ENCODE measurements at regions not wholly inside any gene's neighbourhood (a gene's known extent, or its start where the extent isn't known, plus 50 kb on each side); places are given as distances from the start of the nearest gene placed in this dataset.
"Not testable (repeated sequence)": the region's sequence is repeated elsewhere in the genome, so short reads cannot be mapped to it uniquely, and the experiment has no call there.

DNA sequence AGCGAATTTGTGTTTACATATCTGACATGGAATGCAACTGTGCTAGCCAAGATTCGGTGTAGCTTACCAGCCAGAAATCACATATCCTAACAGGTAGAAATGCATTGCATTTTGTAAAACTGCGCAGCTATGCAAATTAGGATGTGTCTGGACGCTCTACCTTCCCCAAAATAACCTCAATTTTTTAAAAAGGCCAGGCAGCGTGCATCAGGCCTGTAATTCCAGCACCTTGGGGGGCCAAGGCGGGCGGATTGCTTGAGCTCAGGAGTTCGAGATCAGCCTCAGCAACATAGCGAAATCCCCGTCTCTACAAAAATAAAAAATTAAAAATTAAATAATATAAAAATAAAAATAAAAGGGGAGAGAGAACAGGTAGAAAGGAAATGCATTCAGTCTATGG lies 305.0 kb downstream of the TYW1 start:
- DNase-seq, result no peak

DNA sequence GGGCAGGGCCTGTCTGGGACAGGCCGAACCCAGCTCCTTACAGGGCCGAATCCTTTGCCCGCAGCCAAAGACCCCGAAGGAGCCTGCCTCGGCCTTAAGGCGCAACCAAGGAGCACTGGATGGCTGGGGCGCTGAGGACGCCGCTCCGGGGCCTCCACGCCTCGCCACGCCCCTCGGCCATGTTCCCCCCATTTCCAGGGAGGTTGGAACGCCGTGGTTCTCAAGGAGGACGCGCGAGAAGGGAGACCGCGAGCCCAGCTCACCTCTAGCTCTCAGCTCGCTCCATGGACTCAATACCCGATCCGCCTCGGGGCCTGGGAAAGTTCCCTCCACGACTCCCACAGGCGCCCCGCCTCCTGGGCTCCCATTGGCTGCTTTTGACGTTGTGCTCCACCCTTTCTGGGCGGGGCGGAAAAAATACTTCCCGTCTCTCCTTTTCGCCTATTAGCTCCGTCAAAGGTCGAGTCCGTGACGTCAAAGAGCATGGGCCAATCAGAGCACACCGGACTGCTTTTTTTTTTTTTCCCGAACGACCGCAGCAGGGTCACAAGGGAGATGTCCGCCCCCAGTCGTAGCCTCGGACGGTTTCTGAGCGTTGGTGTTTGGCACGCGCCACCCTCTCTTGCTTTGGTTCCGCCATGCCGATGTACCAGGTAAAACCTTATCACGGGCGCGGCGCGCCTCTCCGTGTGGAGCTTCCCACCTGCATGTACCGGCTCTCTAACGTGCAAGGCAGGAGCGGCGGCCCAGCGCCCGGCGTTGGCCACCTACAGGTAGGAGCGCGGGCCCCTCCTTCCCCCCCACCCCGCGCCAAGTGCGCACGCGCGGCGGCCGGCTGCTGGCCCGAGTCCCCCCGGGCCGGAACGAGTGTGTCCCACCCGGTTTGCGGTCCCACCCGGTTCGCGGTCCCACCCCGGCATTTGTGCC lies 305.7 kb downstream of the TYW1 start:
- peak; percentile 99 for DNase-seq

DNA sequence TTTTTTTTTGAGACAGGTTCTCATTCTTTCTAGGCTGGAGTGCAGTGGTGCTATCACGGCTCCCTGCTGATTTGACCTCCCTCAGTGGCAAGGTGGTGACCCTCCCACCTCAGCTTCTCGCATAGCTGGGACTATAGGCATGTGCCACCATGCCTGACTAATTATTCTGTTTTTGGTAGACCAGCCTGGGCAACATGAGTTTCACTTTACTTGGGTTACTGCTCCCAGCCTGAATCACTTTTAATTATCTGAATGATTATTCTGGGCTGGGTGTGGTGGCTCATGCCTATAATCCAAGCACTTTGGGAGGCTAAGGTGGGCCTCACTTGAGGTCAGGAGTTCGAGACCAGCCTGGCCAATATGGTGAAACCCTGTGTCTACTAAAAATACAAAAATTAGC lies 308.2 kb downstream of the TYW1 start:
- not testable (repeated sequence) for DNase-seq

DNA sequence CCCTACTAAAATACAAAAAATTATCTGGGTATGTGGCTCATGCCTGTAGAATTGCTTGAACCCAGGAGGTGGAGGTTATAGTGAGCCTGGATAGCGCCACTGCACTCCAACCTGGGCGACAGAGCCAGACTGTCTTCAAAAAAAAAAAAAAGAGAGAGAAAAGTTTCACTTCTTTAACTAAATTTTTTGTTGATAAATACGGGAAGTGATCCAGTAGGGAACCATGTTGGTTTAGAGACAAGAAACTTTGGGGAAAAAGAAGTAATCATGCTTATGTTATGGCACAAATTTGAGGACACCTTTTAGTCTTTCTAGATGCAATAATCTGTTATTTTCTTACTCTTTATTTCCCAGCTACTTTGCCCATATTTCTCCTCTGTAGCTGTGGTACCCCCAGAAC lies 309.7 kb downstream of the TYW1 start:
- no peak for DNase-seq

DNA sequence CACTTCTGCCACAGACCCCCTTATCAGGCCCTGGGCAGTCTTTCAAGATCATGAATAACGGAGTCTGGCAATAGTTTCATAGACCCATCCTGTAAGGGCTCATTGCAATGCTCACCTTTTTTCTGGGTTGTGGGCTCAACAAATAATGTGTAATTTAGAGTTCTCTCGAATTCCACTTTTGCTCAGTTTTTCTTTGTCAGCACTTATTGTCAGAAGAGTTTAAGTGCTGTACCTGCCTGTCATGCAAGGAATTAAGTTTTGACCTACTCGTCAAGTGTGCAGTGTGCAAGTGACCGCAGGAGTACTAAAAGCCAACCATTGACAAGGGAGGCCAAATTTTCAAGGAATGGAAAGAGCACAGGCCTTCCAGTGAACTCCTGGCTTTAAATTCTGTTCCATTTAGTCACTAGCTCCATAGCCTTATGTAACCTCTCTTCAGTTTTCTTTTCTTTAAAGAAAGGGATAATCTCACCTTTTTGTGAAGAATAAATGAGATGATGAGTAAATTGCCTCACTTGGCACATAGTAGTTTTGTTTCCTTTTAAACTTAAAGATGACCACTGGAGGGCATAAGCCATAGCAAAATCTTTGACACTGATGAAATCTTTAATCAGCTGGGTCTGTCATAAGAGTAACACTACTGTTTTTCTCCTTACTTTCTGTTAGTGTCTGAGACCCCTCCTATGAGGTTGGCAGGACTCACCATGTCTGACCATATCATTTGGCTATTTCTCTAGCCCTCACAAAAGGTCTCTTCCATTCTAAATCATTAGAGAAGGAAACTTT lies 313.3 kb downstream of the TYW1 start:
- DNase-seq, result no peak

DNA sequence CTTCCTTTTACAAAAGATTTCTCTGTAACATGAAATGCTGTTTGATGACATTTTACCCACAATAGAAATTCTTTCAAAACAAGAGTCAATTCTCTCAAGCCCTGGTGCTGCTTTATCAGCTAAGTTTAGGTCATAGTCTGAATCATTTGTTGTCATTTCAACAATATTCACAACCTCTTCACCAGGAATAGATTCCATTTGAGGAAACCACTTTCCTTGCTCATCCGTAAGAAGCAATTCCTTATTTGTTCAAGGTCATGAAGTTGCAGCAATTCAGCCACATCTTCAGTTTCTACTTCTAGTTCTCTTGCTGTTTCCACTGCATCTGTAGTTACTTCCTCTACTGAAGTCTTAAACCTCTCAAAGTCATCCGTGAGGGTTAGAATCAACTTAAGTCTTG lies 315.3 kb downstream of the TYW1 start:
- no peak for DNase-seq

DNA sequence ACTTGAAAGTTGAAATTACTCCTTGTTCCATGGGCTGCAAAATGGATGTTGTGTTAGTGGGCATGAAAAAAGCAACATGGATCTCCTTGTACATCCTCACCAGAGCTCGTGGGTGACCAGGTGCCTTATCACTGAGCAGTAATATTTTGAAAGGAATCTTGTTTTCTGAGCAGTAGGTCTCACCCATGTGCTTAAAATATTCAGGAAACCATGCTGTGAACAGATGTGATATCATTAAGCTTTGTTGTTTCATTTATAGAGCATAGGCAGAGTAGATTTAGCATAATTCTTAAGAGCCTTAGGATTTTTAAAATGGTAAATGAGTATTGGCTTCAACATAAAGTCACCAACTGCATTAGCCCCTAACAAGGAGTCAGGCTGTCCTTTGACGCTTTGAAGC lies 316.6 kb downstream of the TYW1 start:
- DNase-seq, result no peak

DNA sequence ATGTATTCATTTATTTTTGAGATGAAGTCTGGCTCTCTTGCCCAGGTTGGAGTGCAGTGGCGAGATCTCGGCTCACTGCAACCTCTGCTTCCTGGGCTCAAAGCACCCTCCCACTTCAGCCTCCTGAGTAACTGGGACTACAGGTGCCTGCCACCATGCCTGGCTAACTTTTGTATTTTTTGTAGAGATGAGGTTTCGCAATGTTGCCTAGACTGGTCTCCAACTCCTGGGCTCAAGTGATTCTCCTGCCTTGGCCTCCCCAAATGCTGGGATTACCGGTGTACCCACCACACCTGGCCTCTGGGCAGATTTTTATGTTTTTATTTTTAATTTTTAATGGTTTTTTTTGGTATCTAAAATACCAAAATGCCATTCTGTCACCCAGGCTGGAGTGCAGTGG lies 320.3 kb downstream of the TYW1 start:
- not testable (repeated sequence) for DNase-seq

DNA sequence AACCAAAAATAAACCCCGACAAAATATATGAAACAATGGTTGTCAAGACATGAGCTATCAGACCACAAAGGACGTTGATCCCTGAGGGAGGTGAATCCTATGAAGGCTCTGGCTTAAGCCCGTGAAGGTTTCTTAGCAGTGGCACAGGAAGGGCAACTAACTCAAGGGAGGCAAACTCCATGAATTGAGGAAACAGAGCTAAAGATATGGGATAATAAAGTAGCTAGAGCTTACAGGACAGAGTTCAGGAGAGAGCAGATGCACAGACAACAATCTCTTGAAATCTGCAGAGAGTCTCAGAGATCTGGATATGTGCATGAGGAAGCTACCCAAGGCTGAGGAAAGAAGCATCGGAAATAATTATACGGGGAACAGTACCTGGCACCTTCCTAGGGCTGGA lies 331.6 kb downstream of the TYW1 start:
- DNase-seq, result not testable (repeated sequence)

DNA sequence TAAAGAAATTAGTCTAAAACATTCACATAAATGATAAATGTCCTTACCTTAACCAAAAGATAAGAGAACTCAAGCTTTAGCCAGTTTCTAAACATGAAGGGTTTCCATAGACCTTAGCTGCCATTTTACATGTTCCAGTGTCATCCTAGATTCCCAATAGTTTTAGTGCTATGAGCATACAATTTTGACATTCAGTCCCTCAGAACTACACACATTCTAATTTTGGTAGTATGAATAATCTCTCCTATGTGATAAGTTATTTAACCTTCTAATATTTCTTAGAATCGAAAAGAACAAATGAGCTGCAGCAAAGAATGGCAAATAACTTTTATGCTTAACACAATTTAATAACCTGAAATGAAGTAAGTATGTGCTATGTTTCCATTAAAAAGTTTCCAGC lies 338.5 kb downstream of the TYW1 start:
- not testable (repeated sequence) for DNase-seq

DNA sequence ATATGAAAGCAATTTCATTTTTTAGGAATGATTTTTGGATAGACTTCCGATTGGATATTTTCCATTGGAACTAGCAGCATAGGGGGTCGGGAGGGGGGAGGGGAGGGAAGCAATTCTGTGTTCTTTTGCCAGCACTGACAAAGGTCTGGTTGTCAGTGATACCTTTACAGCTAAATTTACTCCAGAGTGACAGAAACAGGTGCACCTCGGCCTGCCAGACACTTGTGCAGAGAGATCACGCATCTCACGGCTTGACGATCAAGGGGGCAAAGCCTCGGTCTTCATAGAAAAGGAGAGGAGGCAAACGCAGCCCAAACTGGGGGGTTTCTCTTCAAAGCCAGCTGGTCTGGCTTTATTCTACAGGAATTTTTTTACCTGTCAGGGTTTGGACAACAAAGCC lies 339.0 kb downstream of the TYW1 start:
- not testable (repeated sequence) for DNase-seq

DNA sequence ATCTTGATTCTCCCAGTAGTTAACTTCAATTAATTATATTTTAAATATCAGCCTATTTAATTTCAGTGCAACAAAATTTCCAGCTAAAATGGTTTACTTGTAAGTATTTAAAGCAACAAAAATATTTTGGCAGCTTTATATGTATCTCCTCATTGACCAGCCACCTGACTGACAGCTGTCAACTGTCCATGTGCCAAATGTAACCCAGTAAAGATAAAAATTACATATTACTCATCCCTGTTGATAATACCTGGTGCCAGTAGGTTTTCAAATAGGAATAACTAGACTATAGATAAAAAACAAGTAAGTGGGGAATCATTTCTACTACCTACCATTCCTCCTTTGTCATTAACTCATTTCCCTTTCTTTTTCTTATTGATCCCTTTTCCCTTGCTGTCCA lies 341.9 kb downstream of the TYW1 start:
- not testable (repeated sequence) for DNase-seq

DNA sequence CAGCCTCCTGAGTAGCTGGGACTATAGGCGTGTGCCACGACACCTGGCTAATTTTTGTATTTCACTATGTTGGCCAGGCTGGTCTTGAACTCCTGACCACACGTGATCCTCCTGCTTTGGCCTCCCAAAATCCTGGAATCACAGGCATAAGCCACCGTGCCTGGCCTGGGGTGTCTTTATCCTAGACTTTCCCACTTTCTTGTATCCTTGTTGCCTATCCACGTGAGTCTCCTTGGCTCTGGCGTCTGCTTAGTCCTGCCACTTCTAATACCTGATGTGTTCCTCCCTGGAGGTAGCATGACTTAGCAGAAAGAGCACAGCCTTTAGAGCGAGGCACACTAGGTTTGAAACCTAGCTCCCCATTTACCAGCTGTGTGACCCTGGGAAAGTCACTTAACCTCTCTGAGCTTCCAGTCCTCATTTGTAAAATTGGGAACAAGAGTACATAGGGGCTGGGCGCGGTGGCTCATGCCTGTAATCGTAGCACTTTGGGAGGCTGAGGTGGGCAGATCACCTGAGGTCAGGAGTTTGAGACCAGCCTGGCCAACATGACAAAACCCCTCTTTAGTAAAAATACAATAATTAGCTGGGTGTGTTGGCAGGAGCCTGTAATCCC lies 344.6 kb downstream of the TYW1 start:
- no peak for DNase-seq

DNA sequence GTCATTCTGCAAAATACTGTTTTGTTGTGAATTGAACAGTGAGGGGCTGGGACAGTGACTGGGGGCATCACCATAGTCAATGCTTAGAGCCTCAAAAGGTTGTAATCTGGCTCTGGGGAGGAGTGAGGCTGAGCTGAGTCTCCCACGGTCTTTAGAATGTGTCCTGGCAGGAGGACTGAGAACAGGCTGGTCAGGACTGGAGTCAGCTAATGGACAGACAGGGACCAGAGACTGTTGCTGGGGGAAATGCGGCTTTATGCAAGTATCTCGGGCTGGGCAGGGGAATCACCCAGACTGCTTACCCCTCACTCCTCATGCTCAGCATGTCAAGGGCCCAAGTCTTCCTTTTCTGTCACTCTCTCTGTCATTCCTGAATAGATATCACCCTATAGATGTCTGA lies 346.5 kb downstream of the TYW1 start:
- DNase-seq, result no peak

DNA sequence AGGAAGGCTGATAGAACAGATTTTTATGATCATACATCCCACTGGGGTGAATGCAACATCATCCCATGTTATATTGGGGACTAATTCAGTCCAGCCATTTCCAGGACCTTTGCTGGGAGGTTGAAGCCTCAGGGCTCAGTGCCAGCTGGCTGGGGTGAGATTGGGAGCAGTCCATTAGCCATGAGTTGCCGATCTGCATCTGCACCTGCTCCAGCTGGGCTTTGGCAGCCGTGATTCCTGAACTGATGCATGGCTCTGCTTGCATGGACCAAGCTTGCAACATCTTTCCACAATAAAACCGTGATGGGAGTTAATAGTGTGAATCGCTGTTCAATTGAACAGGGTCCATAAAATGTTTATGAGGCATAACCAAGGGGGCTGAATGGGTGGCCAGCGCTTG lies 346.9 kb downstream of the TYW1 start:
- DNase-seq, result no peak

DNA sequence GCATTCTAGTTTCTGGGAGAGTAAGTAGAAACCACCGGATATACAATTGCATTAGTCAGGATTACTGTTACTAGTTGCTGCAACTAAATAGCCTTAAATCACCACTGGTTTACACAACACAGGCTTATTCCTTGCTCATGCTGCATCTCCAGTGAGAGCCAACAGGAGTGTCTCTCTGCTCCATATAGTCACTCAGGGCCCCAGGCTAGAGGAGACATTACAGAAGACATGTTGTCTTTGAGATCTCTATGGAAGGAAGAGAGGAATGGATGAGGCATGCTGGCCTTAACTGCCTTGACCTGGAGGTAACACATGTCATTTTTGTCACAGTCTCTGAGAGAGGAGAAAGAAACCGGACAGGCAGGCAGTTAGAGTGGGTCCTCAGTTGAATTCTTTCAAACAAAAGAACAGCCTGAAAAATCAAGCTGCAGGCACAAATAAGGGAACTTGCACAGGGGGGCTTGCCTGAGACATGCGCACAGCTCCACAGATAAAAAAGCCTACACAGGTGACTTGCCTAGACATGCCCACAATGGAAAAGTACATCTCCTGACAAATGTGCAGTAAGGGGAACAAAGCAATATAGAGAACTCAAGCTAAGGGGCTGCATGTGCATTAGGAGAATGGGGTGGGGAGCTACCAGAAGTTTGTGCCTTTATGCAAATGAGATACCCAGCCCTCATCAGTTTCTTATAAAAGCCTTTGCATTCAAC lies 348.0 kb downstream of the TYW1 start:
- no peak for DNase-seq

DNA sequence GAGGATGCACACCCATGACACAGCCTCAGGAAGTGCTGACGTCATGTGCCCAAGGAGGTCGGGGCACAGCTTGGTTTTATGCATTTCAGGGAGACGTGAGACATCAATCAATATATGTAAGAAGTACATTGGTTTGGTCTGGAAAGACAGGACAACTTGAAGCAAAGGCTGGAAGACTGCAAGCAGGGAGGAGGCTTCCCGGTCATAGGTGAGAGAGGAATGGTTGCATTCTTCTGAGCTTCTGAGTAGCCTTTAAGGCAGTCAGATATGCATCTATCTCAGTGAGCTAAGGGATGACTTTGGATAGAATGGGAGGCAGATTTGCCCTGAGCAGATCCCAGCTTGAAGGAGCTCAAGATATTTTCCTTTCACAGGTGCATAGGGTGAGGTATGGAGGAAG lies 349.5 kb downstream of the TYW1 start:
- no peak for DNase-seq

DNA sequence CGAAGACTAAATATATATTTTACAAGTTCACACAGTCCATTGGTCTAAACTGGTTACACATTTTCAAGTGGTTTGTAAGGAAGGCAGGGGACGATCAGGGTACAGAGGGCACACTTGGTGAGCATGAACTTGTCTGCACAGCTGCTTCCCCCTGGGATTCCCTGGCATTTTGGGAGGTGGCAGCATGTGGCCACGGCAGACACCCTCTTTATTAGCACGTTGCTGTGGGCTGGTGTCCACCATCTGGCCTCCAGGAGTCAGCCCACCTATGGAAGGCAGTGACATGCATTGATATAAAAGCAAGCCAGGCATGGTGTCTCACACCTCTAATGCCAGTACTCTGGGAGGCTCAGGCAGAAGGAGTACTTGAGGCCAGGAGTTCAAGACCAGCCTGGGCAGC lies 350.2 kb downstream of the TYW1 start:
- no peak for DNase-seq

DNA sequence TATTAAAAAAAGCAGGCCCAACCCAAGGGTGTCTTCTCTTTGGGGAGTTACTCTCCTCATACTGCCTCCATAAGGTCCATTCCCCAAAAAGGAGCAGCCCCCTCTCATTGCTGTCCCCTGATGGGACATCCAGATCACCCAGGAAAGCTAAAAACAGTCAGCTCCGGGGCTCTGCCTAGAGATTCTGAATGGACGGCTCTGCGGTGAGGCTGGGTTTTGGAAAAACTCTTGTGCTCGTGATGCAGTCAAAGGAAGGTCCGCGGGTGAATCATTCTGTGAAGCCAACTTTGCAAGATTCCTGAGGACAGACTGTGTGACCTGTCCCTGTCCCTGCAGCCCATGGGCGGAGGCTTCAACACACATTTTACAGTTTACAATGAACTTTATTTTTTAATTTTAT lies 351.5 kb downstream of the TYW1 start:
- DNase-seq, result no peak

DNA sequence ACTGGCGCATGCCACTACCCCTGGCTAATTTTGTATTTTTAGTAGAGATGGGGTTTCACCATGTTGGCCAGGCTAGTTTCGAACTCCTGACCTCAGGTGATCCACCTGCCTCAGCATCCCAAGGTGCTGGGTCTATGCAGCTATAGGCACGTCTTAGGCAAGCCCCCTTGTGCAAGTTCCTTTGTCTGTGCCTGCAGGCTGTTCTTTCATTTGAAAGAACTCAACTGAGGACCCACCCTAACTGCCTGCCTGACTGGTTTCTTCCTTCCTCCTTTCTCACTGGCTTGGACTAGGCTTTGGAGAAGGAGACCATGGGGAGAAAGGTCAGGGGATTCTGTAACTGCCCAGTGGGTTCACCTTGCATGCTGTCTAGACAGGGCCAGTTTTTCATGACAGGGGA lies 361.0 kb downstream of the TYW1 start:
- not testable (repeated sequence) for DNase-seq

DNA sequence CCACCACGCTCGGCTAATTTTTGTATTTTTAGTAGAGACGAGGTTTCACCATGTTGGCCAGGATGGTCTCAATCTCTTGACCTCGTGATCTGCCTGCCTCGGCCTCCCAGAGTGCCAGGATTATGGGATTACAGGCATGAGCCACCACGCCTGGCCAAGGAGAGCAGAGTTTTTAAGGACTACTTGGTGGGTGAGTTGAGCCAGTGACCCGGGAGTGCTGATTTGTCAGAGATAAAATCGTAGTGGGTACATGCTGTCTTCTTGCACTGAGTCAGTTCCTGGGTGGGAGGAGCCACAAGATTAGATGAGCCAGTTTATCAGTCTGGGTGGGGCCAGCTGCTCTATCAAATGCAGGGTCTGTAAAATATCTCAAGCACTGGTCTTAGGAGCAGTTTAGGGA lies 361.7 kb downstream of the TYW1 start:
- not testable (repeated sequence) for DNase-seq

DNA sequence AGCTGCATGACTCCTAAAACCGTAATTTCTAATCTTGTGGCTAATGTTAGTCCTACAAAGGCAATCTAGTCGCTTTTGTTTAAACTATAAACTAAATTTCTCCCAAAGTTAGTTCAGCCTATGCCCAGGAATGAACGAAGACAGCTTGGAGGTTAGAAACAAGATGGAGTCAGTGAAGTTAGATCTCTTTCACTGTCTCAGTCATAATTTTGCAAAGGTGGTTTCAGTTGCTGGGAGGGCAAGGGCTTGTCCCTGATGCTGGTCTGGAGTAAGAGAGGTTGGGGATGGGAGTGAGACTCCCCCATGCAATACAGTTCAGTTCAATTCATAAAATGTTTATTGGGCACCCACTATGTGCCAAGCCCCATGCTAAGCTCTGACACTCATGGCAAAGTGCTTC lies 362.1 kb downstream of the TYW1 start:
- not testable (repeated sequence) for DNase-seq

DNA sequence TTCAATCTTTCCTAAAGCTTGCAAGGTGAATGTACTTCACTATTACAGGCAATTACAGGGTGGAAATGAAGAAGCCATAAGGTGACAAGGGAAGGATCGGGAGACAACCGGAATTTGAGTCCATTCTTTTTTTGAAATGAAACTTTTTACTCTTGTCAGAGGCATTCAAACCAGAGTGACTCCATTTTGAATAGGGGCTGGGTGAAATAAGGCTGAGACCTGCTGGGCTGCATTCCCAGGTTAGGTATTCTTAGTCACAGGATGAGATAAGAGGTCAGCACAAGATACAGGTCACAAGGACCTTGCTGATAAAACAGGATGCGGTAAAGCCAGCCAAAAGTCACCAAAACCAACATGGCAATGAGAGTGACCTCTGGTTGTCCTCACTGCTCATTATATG lies 363.3 kb downstream of the TYW1 start:
- DNase-seq, result no peak

Measured in CD4-positive, alpha-beta T cell treated with Interleukin-17A for 1 hour (primary cell).